ENCODE measurements at regions not wholly inside any gene's neighbourhood (a gene's known extent, or its start where the extent isn't known, plus 50 kb on each side); places are given as distances from the start of the nearest gene placed in this dataset.

DNA sequence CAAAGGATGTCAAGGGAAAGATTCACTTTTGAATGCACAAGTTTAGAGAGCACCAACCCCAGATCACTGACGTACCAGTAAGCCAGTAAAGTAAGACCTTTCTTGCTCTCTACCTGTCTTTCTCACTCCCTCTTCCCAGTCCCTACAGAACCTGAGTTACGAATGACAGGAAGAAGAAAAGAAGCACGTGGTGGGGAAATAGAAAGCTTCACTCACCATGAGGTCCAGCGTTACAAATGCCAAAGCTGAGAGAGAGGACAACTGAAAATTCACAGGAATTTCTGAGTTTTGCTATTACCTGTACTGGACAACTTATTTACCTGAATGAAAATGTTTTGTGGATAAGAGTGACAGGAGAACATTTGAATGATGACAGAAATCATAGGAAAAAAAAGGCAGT lies 133.2 kb upstream of the GBE1 start:
- no peak overlapping the region for H3K4me3 ChIP-seq
- in situ Hi-C loops (cut with MboI): no loop called here
- no peaks in the 10 kb centered on the region for H3F3A ChIP-seq (ENCODE audit: insufficient read depth)
- DNase-seq: no peak
- no peaks in the 10 kb centered on the region for H3K9me3 ChIP-seq (ENCODE audit: low read depth)
- H4K20me1 ChIP-seq (ENCODE audit: insufficient read depth): no peaks in the 10 kb centered on the region
- H3K9ac ChIP-seq: no peak overlapping the region
- 75 to 82% methylated on average over 4 of the region's 4 CpGs for WGBS, 2 experiments (ENCODE audit: low coverage in 1 of 2, low lambda C conversion rate in 2 of 2, missing lambda C conversion rate in 2 of 2)
- no peak overlapping the region for H2AFZ ChIP-seq
- H3K27ac ChIP-seq: no peak overlapping the region
- no peaks in the 10 kb centered on the region for H3K9me2 ChIP-seq (ENCODE audit: insufficient read depth)
- no peak for TF ChIP-seq EZH2phosphoT487 (IDR thresholded peaks at IDR 0.05; ENCODE audit: insufficient read depth, low read depth)
- TF ChIP-seq EZH2 (IDR thresholded peaks at IDR 0.05; ENCODE audit: insufficient read depth, poor library complexity, severe bottlenecking): no peak
- H3K79me2 ChIP-seq (ENCODE audit: insufficient read depth): no peaks in the 10 kb centered on the region
- H3K4me1 ChIP-seq (ENCODE audit: insufficient read depth): no peaks in the 10 kb centered on the region
- no peak overlapping the region for H3K4me2 ChIP-seq (ENCODE audit: unreplicated experiment)
- H3K36me3 ChIP-seq (ENCODE audit: low read depth): no peaks in the 10 kb centered on the region
- no peaks in the 10 kb centered on the region for H3K27me3 ChIP-seq (replicated peaks; ENCODE audit: insufficient read depth)

DNA sequence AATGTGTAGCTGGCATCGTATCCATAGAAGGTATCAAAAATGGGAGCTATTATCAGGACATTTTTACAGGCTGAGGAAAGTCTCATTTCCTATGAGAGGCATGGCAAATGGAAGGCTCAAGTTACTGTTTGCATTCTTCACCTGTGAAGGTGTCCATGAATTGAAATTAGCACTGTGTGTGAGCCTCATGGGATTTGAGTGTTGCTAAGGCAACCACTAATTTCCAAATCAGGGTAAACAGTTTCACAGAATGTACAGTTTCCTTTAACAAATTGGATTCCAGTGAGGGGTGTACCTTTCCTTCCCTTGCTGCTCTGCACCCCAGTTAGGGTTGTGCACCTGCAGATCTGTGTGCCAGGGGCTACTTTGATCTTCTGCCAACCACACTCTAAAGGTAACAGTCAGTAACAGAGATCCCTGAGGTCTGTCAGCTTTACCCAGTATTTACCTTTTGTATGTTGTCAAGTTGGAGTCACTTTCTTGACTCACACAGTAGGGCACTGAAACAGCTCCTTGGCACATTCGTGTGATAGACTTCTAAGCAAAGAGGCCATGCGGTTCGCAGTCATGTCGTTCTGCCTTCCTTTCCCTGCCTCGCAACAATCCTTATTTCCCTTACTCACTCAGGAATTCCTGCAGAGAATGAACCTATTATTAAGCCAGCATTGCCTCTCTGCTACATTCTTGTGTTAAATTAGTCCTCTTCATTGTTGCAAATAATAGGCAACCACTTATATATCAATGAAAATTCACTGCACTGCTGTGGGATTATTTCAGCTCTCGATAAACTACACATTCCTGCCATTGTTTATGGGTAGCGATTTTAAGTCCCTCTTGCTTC lies 129.8 kb upstream of the GBE1 start:
- WGBS, 2 experiments (ENCODE audit: low coverage in 1 of 2, low lambda C conversion rate in 2 of 2, missing lambda C conversion rate in 2 of 2): 92 to 94% methylated on average over 8 of the region's 8 CpGs
- TF ChIP-seq EZH2phosphoT487 (IDR thresholded peaks at IDR 0.05; ENCODE audit: insufficient read depth, low read depth): no peak
- no peak for TF ChIP-seq EZH2 (IDR thresholded peaks at IDR 0.05; ENCODE audit: insufficient read depth, poor library complexity, severe bottlenecking)
- no peak overlapping the region for H3K9ac ChIP-seq
- H3K27me3 ChIP-seq (replicated peaks; ENCODE audit: insufficient read depth): no peaks in the 10 kb centered on the region
- no peaks in the 10 kb centered on the region for H3K79me2 ChIP-seq (ENCODE audit: insufficient read depth)
- H4K20me1 ChIP-seq (ENCODE audit: insufficient read depth): no peaks in the 10 kb centered on the region
- in situ Hi-C loops (cut with MboI): no loop called here
- H2AFZ ChIP-seq: no peak overlapping the region
- H3K4me3 ChIP-seq: no peak overlapping the region
- peaks cover 29% of the 10 kb centered on the region for H3K4me1 ChIP-seq (ENCODE audit: insufficient read depth)
- H3K4me2 ChIP-seq (ENCODE audit: unreplicated experiment): no peak overlapping the region
- H3K36me3 ChIP-seq (ENCODE audit: low read depth): no peaks in the 10 kb centered on the region
- no peaks in the 10 kb centered on the region for H3K9me3 ChIP-seq (ENCODE audit: low read depth)
- no peak overlapping the region for H3K27ac ChIP-seq
- H3F3A ChIP-seq (ENCODE audit: insufficient read depth): peaks cover 12% of the 10 kb centered on the region
- no peaks in the 10 kb centered on the region for H3K9me2 ChIP-seq (ENCODE audit: insufficient read depth)
- DNase-seq: no peak

DNA sequence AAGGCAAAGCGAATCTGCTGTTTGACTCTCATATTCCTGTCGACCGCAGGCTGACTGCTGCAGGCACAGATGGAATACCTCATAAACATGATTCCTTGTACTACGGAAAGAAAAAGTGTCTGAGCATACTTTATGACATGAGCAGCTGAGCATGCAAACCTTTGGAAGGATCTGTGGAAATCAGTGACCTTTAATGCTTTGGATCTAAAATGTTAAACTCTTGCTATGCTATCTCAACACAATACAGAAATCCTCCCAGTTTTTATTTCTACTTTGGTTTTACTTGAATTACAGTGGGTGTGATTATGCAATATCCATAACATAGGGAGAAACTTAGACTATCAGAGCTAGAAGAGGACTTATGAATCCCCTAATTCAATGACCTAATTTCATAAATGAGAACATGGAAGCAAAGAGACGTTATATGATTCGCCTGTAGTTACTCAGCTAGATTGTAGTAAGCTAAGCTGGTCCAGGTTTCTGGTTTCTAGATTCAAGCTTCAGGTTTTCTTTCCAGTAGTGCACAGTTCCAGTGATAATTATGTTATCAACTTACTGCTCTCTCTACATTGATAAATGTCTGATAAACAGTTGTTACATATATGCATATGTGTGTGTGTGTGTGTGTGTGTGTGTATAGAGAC lies 127.6 kb upstream of the GBE1 start:
- in situ Hi-C loops (cut with MboI): no loop called here
- H3K9ac ChIP-seq: no peak overlapping the region
- peaks cover 23% of the 10 kb centered on the region for H3F3A ChIP-seq (ENCODE audit: insufficient read depth)
- peak overlapping the region; percentile 63 for H2AFZ ChIP-seq
- TF ChIP-seq EZH2 (IDR thresholded peaks at IDR 0.05; ENCODE audit: insufficient read depth, poor library complexity, severe bottlenecking): no peak
- no peak for TF ChIP-seq EZH2phosphoT487 (IDR thresholded peaks at IDR 0.05; ENCODE audit: insufficient read depth, low read depth)
- H3K27me3 ChIP-seq (replicated peaks; ENCODE audit: insufficient read depth): no peaks in the 10 kb centered on the region
- no peaks in the 10 kb centered on the region for H3K36me3 ChIP-seq (ENCODE audit: low read depth)
- peak overlapping the region; percentile 1; the same call in 1 of the 2 replicates for H3K27ac ChIP-seq
- H3K9me2 ChIP-seq (ENCODE audit: insufficient read depth): no peaks in the 10 kb centered on the region
- H3K9me3 ChIP-seq (ENCODE audit: low read depth): no peaks in the 10 kb centered on the region
- H3K4me2 ChIP-seq (ENCODE audit: unreplicated experiment): peak overlapping the region; percentile 8
- DNase-seq: peak; percentile 51
- peaks cover 41% of the 10 kb centered on the region for H3K4me1 ChIP-seq (ENCODE audit: insufficient read depth)
- no peaks in the 10 kb centered on the region for H4K20me1 ChIP-seq (ENCODE audit: insufficient read depth)
- no peak overlapping the region for H3K4me3 ChIP-seq
- no peaks in the 10 kb centered on the region for H3K79me2 ChIP-seq (ENCODE audit: insufficient read depth)
- 45 to 46% methylated on average over 6 of the region's 6 CpGs for WGBS, 2 experiments (ENCODE audit: low coverage in 1 of 2, low lambda C conversion rate in 2 of 2, missing lambda C conversion rate in 2 of 2)

DNA sequence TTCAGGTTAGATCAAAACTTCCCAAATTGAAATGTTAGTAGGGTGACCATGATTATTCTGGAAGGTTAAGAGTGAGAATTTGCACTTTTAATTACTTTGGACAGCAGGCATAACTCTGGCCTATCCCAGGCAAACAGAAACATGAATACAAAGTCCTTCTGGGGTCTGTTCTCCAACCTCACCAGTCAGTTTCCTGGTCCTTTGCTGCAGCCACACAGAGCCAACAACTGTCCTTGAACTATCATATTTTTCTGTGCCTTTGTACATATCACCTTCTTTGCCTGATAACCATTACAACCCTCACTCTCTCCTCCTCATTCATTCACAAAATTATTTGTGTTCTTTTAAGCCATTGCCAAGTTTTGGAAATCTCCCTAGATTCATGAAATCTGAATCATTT lies 126.0 kb upstream of the GBE1 start:
- peaks cover 41% of the 10 kb centered on the region for H3K4me1 ChIP-seq (ENCODE audit: insufficient read depth)
- H3K36me3 ChIP-seq (ENCODE audit: low read depth): no peaks in the 10 kb centered on the region
- in situ Hi-C loops (cut with MboI): no loop called here
- H3K27me3 ChIP-seq (replicated peaks; ENCODE audit: insufficient read depth): no peaks in the 10 kb centered on the region
- no peaks in the 10 kb centered on the region for H3K9me3 ChIP-seq (ENCODE audit: low read depth)
- DNase-seq: peak; percentile 47
- H2AFZ ChIP-seq: no peak overlapping the region
- H3K9me2 ChIP-seq (ENCODE audit: insufficient read depth): no peaks in the 10 kb centered on the region
- H3K4me2 ChIP-seq (ENCODE audit: unreplicated experiment): peak overlapping the region; percentile 19
- no peak overlapping the region for H3K9ac ChIP-seq
- TF ChIP-seq EZH2 (IDR thresholded peaks at IDR 0.05; ENCODE audit: insufficient read depth, poor library complexity, severe bottlenecking) (no peak), EZH2phosphoT487 (IDR thresholded peaks at IDR 0.05; ENCODE audit: insufficient read depth, low read depth) (no peak)
- H3K79me2 ChIP-seq (ENCODE audit: insufficient read depth): no peaks in the 10 kb centered on the region
- no peak overlapping the region for H3K4me3 ChIP-seq
- H3F3A ChIP-seq (ENCODE audit: insufficient read depth): peaks cover 23% of the 10 kb centered on the region
- H4K20me1 ChIP-seq (ENCODE audit: insufficient read depth): no peaks in the 10 kb centered on the region
- H3K27ac ChIP-seq: no peak overlapping the region
